HG02642 (cell line): ENCODE measurements at regions not wholly inside any gene's neighbourhood (a gene's known extent, or its start where the extent isn't known, plus 50 kb on each side); places are given as distances from the start of the nearest gene placed in this dataset.

ENCODE experiments used
- ATAC-seq: cut with Tn5 transposase; IDR thresholded peaks from one replicate; pipeline ENCODE4 v1.9.1; 2021; ENCODE audit warnings: mild to moderate bottlenecking; ENCODE audit not compliant: unreplicated experiment, poor library complexity

DNA sequence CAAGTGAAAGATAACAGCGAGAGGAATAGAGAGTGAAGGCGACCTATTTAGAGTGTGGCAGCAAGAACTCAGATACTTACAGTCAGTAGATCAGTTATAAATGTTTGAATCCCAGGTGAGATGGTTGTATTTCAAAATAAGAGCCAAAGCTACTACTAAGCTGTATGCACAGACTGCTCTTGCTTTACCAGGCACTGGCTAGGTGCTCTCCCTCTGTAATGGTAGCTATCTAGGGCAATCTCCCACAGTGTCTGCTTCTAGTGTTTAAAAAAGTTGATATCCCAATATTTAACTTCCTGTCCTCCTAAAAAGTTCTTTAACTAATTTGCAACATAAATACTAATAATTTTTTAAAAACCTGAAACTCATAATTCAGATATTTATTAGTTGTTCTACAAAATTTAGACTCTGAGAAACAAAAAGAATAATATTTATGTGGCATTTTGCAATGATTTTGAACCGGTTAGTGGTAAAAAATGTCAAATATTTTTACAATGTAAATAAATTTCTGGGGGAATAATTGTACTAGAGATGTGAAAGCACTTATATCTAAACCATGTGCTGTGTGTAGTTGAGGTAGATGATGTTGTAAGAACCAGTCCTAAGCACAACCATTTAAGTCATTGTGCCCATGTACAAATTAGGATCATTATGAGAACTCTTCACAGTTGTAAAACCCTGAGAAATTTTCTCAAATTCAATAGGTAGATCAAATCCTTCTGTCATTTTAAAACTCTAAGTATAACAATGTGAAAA is 349.3 kb upstream of the SEMA3D start:
- no peak for ATAC-seq

DNA sequence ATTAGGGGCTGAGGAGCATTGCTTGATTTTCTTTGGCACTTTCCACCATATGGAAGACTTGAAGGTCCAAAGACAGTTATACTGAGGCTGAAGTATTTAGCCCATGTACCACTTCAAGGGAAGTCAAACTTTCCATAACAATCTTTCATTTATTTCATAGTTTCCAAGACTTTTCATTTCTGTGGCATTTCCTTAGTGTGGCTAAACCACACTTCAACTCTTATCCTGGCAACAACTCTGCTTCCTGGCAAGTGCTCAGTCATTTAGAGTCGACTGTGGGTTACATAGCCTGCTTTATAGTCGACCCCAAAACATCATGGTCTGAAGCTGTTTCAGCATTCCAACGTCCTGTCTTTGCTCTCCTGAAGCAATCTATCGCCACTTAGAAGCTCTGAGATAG is 343.0 kb upstream of the SEMA3D start:
- no peak for ATAC-seq

DNA sequence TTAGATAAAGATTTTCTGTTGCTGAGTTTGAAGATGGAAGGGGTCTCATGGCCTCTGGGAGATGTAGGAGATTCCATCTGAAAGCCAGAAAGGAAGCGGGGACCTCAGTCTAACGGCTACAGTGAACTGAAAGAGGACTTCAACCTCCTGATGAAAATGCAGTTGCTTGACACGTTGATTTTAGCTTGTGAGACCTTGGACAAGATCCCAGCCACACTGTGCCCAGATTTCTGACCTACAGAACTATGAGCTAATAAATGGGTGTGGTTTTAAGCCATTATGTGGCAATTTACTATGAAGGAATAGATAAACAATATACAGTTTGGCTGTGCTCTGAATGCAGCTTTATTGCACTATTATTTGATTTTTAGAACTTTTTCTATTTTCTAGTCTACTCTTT is 342.3 kb upstream of the SEMA3D start:
- ATAC-seq, result no peak

DNA sequence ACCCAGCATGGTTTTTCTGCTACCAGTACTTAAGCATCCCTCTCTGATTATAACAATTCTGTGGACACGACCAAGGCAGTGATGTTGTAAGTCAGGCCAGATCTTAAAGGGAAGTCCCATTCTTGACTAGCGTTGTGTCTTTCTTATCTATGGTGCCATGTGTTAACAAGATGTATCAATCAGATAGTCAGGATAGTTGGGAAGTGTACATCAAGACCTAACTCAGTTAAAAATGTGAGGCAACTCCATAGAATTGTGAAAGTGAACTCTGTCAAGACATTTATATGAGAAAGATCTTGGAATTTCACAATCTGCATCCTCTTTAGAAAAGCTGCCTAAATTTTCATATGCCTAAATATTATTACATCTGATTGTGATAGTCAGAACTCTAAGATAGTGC is 341.7 kb upstream of the SEMA3D start:
- no peak for ATAC-seq

DNA sequence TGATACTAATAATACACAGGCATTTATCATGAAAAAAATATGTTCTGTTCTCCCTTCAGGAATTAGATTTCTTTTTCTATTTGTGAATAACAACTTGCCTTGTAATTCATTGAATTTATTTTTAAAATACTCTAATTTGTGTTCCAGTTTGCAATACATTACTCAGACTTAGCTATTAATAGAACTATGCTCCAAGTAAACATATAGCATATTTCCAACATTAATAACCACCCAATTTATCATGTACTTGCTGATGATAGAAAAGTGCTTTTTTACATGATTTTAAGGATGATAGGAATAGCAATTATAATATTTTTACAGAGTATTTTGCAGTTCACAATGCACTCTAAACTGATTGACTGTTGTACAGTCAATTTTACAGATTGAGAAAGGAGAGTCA is 338.8 kb upstream of the SEMA3D start:
- ATAC-seq, result no peak

DNA sequence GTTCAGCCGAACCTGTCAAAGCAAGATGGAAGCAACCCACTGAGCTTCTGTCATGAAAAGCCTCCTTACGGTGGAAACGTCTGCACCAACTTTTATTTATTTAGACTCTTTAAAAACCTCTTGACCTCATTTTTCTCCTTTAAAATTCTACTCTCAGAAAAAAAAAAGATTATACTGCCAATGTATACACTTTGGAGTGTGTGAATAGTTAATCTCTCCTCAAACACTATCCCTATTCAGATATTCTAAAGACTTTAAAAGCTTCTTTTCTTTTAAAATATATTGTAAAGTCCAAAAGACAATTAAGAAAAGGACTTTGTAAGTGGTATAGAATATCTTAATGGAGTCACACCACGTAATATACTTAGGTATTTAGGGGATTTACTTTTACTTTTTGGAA is 335.2 kb upstream of the SEMA3D start:
- no peak for ATAC-seq

DNA sequence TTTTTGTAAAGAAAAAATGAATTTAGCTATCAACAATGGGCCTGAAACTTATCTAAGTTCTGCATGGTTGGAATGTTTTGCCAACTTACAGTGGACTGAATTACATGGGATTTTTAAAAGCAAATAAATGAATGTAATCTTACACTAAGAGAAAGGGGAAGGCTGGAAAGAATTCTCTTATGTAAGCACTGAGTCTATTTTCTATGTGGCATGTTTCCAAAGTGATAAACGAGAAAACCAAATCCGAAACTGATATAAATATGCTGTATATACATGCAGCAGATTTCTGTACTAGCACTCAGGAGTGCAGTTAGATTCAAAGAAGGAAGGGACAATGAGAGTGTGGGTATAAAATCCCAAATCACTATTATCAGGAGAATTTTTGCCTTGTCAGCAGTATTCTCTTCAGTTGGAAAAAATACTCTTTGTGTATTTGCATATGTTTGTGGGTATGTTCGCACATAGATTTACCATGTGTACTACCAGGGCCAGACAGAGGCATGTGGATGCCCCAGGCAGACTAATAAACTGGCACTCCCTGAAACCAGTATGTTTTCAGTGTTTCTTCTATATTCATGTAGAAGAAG is 334.3 kb upstream of the SEMA3D start:
- no peak for ATAC-seq

DNA sequence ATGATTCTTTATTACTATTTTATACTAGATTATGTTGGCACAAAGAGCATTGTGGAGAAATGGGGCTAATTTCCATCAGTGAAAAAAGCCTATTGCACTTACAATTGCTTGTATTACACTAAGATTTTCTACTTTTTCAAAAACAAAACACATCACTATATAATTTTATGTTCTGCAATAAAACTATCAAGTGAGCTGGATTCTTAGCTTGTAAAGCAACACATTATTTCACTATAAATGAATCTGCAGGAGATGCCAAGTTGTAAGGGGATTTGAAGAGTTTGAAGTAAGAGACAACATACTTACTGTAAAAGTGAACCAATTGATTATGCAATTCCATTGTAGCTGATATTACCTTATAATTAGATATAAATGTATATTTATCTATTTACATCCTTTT is 333.3 kb upstream of the SEMA3D start:
- no peak for ATAC-seq

DNA sequence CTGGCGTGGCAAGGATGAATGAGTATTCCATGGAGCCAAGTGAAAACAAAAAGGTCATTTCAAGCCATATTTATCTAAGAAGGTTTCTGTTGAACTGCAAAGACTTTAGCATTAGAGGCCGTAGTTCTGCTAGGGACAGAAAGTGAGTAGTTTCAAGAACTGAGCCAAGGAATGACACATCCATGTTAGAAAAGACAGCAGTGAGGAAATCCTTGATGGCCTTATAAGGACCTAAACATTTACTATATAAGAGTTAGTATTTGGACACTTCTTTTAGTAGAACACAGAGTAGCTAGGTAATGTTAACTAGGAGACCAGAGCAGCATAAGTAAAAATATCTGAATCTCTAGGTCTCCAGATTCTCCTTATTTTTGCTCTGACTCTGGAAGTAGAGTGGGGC is 329.8 kb upstream of the SEMA3D start:
- no peak for ATAC-seq

DNA sequence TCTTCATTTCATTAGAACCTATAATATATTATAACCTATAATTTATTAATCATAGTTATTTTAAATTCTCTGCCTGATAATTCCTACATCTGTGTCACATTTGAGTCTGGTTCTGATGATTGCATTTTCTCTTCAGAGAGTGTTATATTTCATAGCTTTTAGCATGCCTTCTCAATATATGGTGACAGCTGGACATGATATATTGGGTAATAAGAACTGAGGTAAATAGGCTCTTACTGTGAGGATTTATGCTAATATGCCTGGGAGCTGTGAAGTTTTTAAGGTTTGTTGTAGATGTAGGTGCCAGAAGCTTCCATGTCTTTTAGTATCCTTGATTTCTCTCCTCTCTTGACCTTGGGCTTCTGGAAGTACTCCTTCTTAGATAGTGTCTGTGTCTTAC is 325.9 kb upstream of the SEMA3D start:
- ATAC-seq, result no peak

DNA sequence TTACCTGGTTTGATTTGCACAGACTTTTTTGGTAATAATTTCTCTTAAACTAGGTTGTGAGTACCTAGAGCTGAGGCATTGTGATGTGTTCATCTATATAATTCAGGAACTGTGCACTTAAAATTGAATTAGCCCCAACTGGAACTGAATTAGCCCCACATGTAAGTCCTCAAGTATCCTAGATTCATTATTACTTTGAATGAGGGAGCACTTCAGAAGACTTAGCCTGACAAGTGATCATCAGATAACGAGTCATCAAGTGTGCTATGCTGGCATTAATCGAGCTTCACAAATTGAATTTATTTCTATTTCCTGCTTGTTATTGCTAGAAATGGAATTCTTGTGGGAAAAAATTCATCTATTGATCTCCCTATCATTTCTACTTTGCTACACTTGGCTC is 323.4 kb upstream of the SEMA3D start:
- no peak for ATAC-seq

DNA sequence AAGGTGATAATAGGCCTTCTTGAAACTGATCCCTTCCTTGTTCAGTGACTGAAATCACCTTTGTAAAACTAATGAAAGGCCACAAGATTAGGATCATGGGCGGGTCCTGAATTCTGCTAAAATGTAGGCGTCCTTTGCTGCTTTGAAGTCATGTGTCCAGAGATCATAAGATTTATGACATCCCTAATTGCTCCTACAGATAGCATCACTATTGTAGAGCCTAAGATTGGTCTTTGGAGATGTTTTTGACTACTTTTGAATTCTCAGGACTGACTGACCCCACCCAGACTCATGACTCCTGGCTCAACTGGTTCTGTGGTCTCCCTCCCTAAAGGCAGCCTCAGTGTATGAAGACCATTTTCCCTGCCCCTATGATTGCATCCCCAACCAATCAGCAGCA is 322.6 kb upstream of the SEMA3D start:
- ATAC-seq, result no peak

DNA sequence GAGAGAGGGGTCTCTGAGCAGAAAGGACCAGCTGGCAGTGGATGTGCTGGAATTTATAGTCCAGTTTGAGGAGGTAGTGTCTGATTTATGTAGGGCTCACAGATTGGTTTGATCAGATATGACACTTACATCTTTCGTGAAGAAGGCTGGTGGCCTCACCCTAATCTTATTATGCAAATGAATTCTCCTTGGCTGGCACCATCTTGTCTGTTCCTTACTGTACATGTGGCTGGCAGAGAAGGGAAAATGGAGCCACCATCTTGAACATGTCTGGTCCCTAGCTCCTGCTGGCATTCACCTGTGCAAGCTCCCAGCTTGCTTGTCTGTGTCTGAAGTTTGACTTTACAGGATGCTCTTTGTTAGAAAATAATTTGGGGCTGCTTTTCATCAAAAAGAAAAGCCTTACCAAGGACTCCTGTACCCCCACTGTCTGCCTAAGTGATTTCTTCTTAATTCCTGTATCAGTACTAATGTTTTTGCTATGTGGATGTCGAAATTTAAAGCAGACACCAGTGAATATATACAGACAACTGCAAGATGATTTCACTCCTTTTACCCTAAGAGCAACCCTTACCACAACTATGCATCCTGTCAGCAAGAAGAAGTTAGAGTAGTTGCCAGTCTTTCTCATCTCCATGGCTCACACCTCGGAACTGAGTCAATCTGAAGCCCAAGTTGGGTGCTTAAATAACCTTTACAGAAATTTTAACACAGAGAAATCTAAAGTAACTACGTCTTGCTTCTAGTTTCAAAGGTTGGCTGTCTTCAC is 322.0 kb upstream of the SEMA3D start:
- ATAC-seq, result no peak

DNA sequence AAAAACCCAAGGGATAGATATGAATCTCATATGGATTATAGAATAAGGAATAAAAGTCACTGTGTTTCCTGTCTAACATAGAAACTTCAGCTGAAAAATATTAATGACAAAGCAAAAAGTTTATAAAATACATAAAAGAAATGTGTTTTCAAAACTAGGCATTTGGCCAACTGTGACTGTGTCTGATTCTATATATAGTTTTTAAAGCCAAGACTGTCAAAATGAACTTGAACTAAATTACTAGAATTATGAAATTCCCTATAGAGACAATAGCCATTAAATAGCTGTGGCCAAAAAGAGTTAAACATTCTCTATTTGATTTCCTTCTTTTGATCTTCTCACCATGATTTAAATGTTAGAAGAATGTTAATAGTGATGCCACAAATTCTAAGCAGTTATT is 311.2 kb upstream of the SEMA3D start:
- ATAC-seq, result no peak

DNA sequence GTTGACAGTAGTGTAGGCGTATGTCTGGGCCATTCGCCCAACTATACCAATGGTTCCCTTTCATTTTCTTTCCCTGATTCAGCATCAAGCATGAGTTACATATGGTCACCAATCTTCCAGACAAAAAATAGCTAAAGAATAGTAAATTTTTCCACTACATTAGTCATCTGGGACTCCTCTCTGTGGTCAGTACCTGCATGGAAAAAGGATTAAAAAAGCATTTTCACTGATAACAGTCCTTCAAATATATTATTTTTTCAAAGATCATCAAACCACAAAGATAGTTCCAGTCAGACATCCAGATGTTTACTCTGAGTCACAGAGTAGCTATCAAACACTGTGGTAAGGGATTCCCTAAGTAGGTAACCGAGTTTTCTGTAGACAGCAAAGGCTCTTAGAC is 302.6 kb upstream of the SEMA3D start:
- no peak for ATAC-seq

DNA sequence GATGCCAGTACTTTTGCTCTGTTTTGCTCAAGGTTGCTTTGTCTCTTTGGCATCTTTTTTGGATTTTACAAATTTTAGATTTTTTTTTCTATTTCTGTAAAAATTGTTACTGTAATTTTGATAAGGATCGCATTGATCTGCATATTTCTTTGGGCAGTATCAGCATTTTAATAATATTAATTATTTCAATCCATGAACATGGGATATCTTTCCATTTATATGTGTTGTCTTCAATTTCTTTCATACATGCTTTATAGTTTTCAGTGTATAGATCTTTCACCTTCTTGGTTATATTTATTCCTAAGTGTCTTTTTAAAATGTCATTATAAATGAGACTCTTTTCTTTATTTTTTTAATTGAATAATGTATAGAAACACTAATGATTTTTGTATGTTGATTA is 301.6 kb upstream of the SEMA3D start:
- ATAC-seq, result no peak

DNA sequence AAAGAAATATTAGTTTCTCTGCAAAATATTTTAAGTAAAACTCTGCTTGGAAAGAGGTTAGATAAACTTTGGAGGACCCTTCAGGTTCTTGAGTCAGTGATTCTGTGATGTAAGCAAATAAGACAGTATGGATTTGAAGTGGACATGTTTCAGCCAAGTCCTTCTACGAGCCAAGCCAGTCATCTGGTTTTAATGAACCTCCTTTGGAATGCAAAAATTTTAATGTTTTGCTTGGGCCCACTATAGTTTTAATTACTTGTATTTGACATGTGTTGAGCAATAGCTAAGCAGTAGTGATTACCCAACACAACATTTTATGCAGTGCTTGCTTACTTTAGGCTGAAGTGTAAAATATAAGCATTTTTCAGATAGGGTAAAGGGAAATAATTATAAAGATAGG is 296.3 kb upstream of the SEMA3D start:
- ATAC-seq, result no peak

DNA sequence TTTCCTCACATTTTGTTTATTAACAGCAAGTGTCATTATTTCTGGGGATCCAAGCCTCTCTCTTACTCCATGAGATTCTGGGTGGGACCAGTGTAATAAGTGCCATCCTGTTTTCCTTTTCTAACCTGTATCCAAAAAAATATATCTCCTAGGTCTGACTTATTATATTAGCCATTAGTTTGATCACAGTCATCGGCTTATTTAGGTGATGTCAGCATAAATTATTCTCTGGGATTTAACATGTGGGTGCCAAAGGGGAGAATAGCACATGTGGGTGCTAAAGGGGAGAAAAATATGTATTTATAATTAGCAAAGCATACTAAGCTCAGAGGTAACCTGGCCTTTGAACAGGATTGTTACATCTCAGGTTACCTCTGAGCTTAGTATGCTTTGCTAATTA is 293.8 kb upstream of the SEMA3D start:
- ATAC-seq, result no peak

DNA sequence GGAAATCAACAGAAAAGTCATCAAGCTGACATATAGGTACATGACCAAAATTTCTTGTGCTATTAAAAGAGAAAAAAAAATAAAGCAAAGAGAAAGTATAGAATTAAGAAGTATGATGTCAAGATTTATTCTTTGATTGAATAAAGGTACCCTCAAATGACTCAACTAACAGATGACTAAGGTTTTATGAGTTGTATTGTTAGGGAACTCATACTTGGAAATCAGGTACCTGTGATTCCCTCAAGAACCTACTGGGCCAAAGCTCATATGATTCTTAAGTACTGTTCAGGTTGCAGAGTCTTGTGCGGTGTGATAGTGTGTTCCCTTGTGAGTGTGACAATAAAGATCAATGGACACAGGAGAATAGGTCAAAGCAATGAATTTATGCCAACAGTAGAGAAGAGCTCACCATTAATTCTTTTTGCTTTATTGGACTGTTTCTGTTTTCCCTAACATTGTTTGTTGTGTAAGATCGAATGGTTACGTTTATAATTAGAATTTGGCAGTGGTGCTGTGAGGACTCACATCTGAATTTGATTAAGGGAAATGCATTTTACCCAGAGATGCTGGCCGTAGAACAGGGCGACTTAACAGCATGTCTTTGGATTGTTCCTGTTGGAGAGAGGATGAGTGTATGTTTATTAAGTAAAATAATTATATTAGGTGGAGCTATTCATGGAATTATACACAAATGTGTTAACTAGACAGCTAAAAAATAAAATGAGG is 293.2 kb upstream of the SEMA3D start:
- ATAC-seq, result no peak

DNA sequence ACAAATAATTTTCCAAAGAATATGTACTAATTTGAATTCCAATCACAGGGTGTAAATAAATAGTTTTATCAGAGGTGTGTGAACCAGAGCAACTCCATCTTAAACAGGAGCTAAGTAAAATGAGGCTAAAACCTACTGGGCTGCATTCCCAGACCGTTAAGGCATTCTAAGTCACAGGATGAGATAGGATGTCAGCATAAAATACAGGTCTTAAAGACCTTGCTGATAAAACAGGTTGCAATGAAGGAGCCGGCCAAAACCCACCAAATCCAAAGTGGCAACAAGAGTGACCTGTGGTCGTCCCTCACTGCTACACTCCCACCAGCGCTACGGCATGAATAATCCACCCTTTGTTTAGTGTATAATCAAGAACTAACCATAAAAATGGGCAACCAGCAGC is 291.7 kb upstream of the SEMA3D start:
- ATAC-seq, result no peak

DNA sequence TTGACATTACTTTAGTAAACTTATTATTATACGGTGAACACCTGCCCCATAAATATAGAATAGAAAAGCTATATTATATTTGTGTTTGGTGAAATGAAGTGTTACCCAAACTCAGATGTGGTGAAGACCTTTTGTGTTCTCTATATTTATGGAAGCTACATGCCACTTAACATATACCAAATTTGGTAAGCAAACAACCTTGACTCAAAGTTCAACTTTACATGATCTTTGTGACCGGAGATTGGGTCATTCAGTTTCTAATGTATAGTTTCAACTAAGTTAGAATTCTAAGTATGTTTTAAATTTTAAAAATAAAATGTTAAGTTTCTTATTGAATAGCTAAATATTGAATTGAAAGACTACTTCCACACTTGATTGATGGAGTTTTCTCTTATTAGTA is 288.6 kb upstream of the SEMA3D start:
- no peak for ATAC-seq
